Spinal cord (tissue), 9 donors: ENCODE measurements at regions not wholly inside any gene's neighbourhood (a gene's known extent, or its start where the extent isn't known, plus 50 kb on each side); places are given as distances from the start of the nearest gene placed in this dataset.
A peak's percentile ranks its signal among the peaks of the same experiment; 100 is the strongest.

Experiments used
- DNase-seq, 6 donors: peaks; one replicate each; pipeline versions ENCODE4 v3.0.0 to v3.0.0-alpha.2; 2013 to 2015; ENCODE audit warnings: low spot score in 6 of 6, low read depth in 4 of 6
- H3K27ac ChIP-seq: one replicate; pipeline ENCODE4 v1.5.1; 2013; ENCODE audit warnings: low read depth, low read length, control low read depth
- H3K27me3 ChIP-seq: one replicate; pipeline ENCODE4 v1.6.1; 2013; ENCODE audit warnings: low read length; ENCODE audit not compliant: control insufficient read depth, insufficient read depth
- H3K36me3 ChIP-seq: one replicate; pipeline ENCODE4 v1.6.1; 2013; ENCODE audit warnings: low read length; ENCODE audit not compliant: control insufficient read depth, insufficient read depth
- H3K4me1 ChIP-seq: one replicate; pipeline ENCODE4 v1.6.1; 2013; ENCODE audit warnings: low read length; ENCODE audit not compliant: control insufficient read depth, insufficient read depth
- H3K4me3 ChIP-seq: one replicate; pipeline ENCODE4 v1.5.1; 2013; ENCODE audit warnings: low read depth, low read length, control low read depth
- H3K9me3 ChIP-seq: one replicate; pipeline ENCODE4 v1.6.1; 2013; ENCODE audit warnings: low read length; ENCODE audit not compliant: control insufficient read depth, insufficient read depth
- WGBS: methylation state at CpG from one replicate; pipeline ENCODE4 v1.1.5; 2013; ENCODE audit warnings: missing lambda C conversion rate; ENCODE audit not compliant: insufficient coverage; 5-methylcytosine and 5-hydroxymethylcytosine counted together
- donor health status: healthy.

- WGBS, result 88% methylated on average over 25 of the region's 25 CpGs
- H3K36me3 ChIP-seq, result no peaks in the 10 kb centered on the region
- no peak overlapping the region for H3K27ac ChIP-seq
- H3K4me3 ChIP-seq, result no peak overlapping the region
- no peaks in the 10 kb centered on the region for H3K27me3 ChIP-seq
- DNase-seq, result no peak
- no peaks in the 10 kb centered on the region for H3K9me3 ChIP-seq
- H3K4me1 ChIP-seq, result peaks cover 9% of the 10 kb centered on the region
Observed at GRCh38 chr14:101112351-101113107, 209.0 kb upstream of the RTL1 start.

GRCh38 chr14:101113108-101113612 is 209.6 kb upstream of the RTL1 start:
- no peak for DNase-seq
- 98% methylated on average over 5 of the region's 9 CpGs for WGBS
- H3K27me3 ChIP-seq, result no peaks in the 10 kb centered on the region
- peaks cover 9% of the 10 kb centered on the region for H3K4me1 ChIP-seq
- no peaks in the 10 kb centered on the region for H3K9me3 ChIP-seq
- H3K4me3 ChIP-seq, result no peak overlapping the region
- H3K27ac ChIP-seq, result no peak overlapping the region
- H3K36me3 ChIP-seq, result no peaks in the 10 kb centered on the region

- no peak for DNase-seq
- 88% methylated on average over 16 of the region's 16 CpGs for WGBS
- Histone ChIP-seq H3K4me1 (peaks cover 10% of the 10 kb centered on the region), H3K27me3 (no peaks in the 10 kb centered on the region), H3K36me3 (no peaks in the 10 kb centered on the region), H3K9me3 (no peaks in the 10 kb centered on the region), H3K4me3 (no peak overlapping the region), H3K27ac (no peak overlapping the region)
Observed at GRCh38 chr14:101113835-101114725, 210.6 kb upstream of the RTL1 start.

GRCh38 chr14:101114726-101115515 is 211.4 kb upstream of the RTL1 start:
- DNase-seq, result no peak
- no peaks in the 10 kb centered on the region for H3K27me3 ChIP-seq
- no peaks in the 10 kb centered on the region for H3K36me3 ChIP-seq
- no peaks in the 10 kb centered on the region for H3K9me3 ChIP-seq
- H3K4me1 ChIP-seq, result peaks cover 19% of the 10 kb centered on the region
- WGBS, result 90% methylated on average over 17 of the region's 19 CpGs
- H3K27ac ChIP-seq, result no peak overlapping the region
- no peak overlapping the region for H3K4me3 ChIP-seq

- DNase-seq, result no peak
- Histone ChIP-seq H3K27me3 (no peaks in the 10 kb centered on the region), H3K27ac (no peak overlapping the region), H3K9me3 (no peaks in the 10 kb centered on the region), H3K36me3 (no peaks in the 10 kb centered on the region), H3K4me3 (no peak overlapping the region), H3K4me1 (peaks cover 26% of the 10 kb centered on the region)
- WGBS, result 87% methylated on average over 5 of the region's 8 CpGs
Observed at GRCh38 chr14:101115652-101116051, 212.1 kb upstream of the RTL1 start.

GRCh38 chr14:101116065-101116464 is 212.5 kb upstream of the RTL1 start:
- Histone ChIP-seq H3K36me3 (no peaks in the 10 kb centered on the region), H3K4me1 (peaks cover 29% of the 10 kb centered on the region), H3K27me3 (no peaks in the 10 kb centered on the region), H3K27ac (no peak overlapping the region), H3K9me3 (no peaks in the 10 kb centered on the region), H3K4me3 (no peak overlapping the region)
- WGBS, result 83% methylated on average over 4 of the region's 4 CpGs
- DNase-seq, result no peak

GRCh38 chr14:101116486-101117130 is 213.1 kb upstream of the RTL1 start:
- no peaks in the 10 kb centered on the region for H3K27me3 ChIP-seq
- peaks cover 27% of the 10 kb centered on the region for H3K4me1 ChIP-seq
- no peak overlapping the region for H3K4me3 ChIP-seq
- H3K27ac ChIP-seq, result no peak overlapping the region
- no peaks in the 10 kb centered on the region for H3K9me3 ChIP-seq
- 78% methylated on average over 15 of the region's 17 CpGs for WGBS
- DNase-seq, result no peak
- H3K36me3 ChIP-seq, result no peaks in the 10 kb centered on the region

GRCh38 chr14:101117543-101117942 is 214.0 kb upstream of the RTL1 start:
- H3K27me3 ChIP-seq, result no peaks in the 10 kb centered on the region

GRCh38 chr14:101118233-101118632 is 214.7 kb upstream of the RTL1 start:
- 53% methylated on average over 3 of the region's 4 CpGs for WGBS
- Histone ChIP-seq H3K36me3 (no peaks in the 10 kb centered on the region), H3K27me3 (no peaks in the 10 kb centered on the region), H3K9me3 (no peaks in the 10 kb centered on the region), H3K27ac (no peak overlapping the region), H3K4me3 (no peak overlapping the region), H3K4me1 (peaks cover 25% of the 10 kb centered on the region)
- DNase-seq, result peak in 1 of 6 donors; percentile 45

More at GRCh38 chr14:101117543-101117942, 214.0 kb upstream of the RTL1 start:
- Histone ChIP-seq H3K4me1 (peaks cover 25% of the 10 kb centered on the region), H3K36me3 (no peaks in the 10 kb centered on the region), H3K9me3 (no peaks in the 10 kb centered on the region), H3K4me3 (no peak overlapping the region), H3K27ac (no peak overlapping the region)
- 98% methylated on average over 2 of the region's 2 CpGs for WGBS
- DNase-seq, result no peak
